CMK (cell line): ENCODE measurements at regions not wholly inside any gene's neighbourhood (a gene's known extent, or its start where the extent isn't known, plus 50 kb on each side); places are given as distances from the start of the nearest gene placed in this dataset.

Experiments
- DNase-seq: peaks from one replicate; pipeline ENCODE4 v3.0.0-alpha.2; 2010; ENCODE audit warnings: low read depth

- peak; percentile 31 for DNase-seq
Observed at GRCh38 chr1:77632216-77632615, 50.2 kb downstream of the ZZZ3 start.

GRCh38 chr1:77631751-77632150 is 50.7 kb downstream of the ZZZ3 start:
- DNase-seq = no peak

- no peak for DNase-seq
Observed at GRCh38 chr1:77631302-77631701, 51.2 kb downstream of the ZZZ3 start.

- no peak for DNase-seq
Observed at GRCh38 chr1:77627978-77628570, 54.4 kb downstream of the ZZZ3 start.

- DNase-seq = no peak
Observed at GRCh38 chr1:77625250-77625649, 57.2 kb downstream of the ZZZ3 start.

GRCh38 chr1:77624102-77624501 is 58.4 kb downstream of the ZZZ3 start:
- DNase-seq = no peak

- no peak for DNase-seq
Observed at GRCh38 chr1:77623066-77623465, 59.4 kb downstream of the ZZZ3 start.

- no peak for DNase-seq
Observed at GRCh38 chr1:77620273-77620672, 62.2 kb downstream of the ZZZ3 start.

- DNase-seq = peak; percentile 20
Observed at GRCh38 chr1:77614037-77614436, 68.4 kb downstream of the ZZZ3 start.
